Epithelial cell of proximal tubule (primary cell): ENCODE measurements at regions not wholly inside any gene's neighbourhood (a gene's known extent, or its start where the extent isn't known, plus 50 kb on each side); places are given as distances from the start of the nearest gene placed in this dataset.
A peak's percentile ranks its signal among the peaks of the same experiment; 100 is the strongest.
"Not testable (repeated sequence)": the region's sequence is repeated elsewhere in the genome, so short reads cannot be mapped to it uniquely, and the experiment has no call there.

ENCODE experiments used
- DNase-seq: peaks from one replicate; pipeline ENCODE4 v3.0.0-alpha.2; 2011; ENCODE audit warnings: low read depth
- H3K4me3 ChIP-seq: 2 replicates; pipeline ENCODE4 v1.5.1; 2011; ENCODE audit warnings: low read depth, mild to moderate bottlenecking, low read length
- CTCF ChIP-seq: conservative IDR thresholded peaks from 2 replicates; pipeline ENCODE4 v1.5.1; 2012; ENCODE audit warnings: low read depth, mild to moderate bottlenecking, low read length

DNA sequence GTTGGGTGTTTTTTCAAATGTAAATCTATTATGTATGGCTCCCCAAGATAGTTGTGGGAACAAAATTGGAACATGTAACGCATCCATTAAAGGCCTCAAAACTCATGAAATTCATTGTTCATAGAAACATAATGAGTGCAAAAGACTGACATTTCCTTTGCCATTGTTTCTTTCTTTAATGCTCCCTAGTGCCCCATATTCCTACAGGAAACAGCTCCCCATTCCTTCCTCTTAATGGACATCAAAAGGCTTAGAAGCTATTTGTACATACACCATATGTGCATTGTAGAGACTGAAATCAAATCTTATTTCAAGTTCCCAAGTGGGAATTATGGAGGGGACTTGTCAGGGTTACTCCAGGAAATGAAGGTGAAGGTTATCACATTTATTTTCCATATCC lies 139.1 kb downstream of the AHR start:
- TF ChIP-seq CTCF: no peak
- no peak for DNase-seq
- H3K4me3 ChIP-seq: no peak overlapping the region

GRCh38 chr7:17440025-17440784 lies 141.8 kb downstream of the AHR start:
- not testable (repeated sequence) for DNase-seq, H3K4me3 ChIP-seq

DNA sequence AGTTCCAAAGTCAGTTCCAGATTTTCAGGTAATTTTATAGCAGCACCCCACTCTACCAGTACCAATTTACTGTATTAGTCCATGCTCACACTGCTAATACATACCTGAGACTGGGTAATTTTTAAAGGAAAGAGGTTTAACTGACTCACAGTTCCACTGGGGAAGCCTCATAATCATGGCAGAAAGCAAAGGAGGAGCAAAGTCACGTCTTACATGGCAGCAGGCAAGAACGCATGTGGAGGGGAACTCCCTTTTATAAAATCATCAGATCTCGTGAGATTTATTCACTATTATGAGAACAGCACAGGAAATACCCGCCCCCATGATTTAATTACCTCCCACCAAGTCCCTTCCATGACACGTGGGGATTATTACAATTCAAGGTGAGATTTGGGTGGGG lies 142.4 kb downstream of the AHR start:
- H3K4me3 ChIP-seq: no peak overlapping the region
- no peak for DNase-seq
- TF ChIP-seq CTCF: no peak

GRCh38 chr7:17441557-17441956 lies 143.1 kb downstream of the AHR start:
- TF ChIP-seq CTCF: no peak
- no peak for DNase-seq
- H3K4me3 ChIP-seq: no peak overlapping the region

- H3K4me3 ChIP-seq: no peak overlapping the region
- no peak for TF ChIP-seq CTCF
- DNase-seq: no peak
Measured at GRCh38 chr7:17444151-17444550, 145.7 kb downstream of the AHR start.

- peak; percentile 53 for DNase-seq
- H3K4me3 ChIP-seq: no peak overlapping the region
- no peak for TF ChIP-seq CTCF
Measured at GRCh38 chr7:17444673-17445072, 146.2 kb downstream of the AHR start.

GRCh38 chr7:17446340-17446739 lies 147.9 kb downstream of the AHR start:
- no peak overlapping the region for H3K4me3 ChIP-seq
- no peak for DNase-seq
- no peak for TF ChIP-seq CTCF
